ENCODE measurements at regions not wholly inside any gene's neighbourhood (a gene's known extent, or its start where the extent isn't known, plus 50 kb on each side); places are given as distances from the start of the nearest gene placed in this dataset.
"Not testable (repeated sequence)": the region's sequence is repeated elsewhere in the genome, so short reads cannot be mapped to it uniquely, and the experiment has no call there.

DNA sequence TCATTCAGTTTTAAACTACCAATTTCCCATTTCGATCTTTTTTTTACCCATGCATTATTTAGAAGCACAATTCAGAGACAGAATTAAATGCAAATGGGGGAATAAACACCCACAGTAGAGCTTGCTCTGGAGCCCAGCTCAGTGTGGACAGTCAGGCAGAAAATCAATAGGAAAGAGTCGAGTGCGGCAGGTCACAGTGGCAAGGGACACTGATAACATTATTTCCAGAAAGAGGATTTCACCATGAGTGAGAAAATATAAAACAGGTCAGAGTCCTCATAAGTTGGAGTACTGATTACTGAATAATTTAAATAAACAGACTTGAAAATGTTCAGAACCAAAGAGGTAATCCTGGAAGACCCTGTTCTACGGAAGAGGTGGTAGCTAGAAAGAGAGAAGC lies 532.5 kb downstream of the CCSER2 start:
- H3K27me3 ChIP-seq (ENCODE audit: low read depth), result no peaks in the 10 kb centered on the region
- DNase-seq, result no peak
- ATAC-seq, result no peak

DNA sequence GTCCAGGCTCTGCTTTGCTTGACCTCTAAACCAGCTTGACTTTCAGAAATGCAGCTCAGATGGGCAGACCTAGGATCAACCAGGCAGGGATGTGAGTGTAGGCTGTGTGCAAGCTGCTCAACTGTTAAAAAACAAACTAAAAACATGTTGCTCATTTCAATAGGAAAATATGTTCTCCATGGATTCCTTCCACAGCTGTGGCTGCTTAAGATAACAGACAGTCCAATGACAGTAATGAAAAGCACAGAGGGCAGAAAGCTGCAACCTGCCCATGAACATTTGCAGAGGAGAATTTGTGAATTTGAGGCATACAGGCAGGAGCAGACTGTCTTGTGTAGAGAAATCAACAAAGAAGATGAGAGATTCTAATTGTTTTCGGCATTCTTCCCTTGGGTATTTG lies 534.2 kb downstream of the CCSER2 start:
- intact Hi-C loops (cut with DNase I), result no loop called here
- ATAC-seq, result no peak
- Histone ChIP-seq H3K4me3 (no peak overlapping the region), H3K4me1 (no peaks in the 10 kb centered on the region), H3K36me3 (no peaks in the 10 kb centered on the region), H3K27ac (no peak overlapping the region), H3K27me3 (ENCODE audit: low read depth) (no peaks in the 10 kb centered on the region), H3K9me3 (no peaks in the 10 kb centered on the region)
- TF ChIP-seq, protein P1, sequence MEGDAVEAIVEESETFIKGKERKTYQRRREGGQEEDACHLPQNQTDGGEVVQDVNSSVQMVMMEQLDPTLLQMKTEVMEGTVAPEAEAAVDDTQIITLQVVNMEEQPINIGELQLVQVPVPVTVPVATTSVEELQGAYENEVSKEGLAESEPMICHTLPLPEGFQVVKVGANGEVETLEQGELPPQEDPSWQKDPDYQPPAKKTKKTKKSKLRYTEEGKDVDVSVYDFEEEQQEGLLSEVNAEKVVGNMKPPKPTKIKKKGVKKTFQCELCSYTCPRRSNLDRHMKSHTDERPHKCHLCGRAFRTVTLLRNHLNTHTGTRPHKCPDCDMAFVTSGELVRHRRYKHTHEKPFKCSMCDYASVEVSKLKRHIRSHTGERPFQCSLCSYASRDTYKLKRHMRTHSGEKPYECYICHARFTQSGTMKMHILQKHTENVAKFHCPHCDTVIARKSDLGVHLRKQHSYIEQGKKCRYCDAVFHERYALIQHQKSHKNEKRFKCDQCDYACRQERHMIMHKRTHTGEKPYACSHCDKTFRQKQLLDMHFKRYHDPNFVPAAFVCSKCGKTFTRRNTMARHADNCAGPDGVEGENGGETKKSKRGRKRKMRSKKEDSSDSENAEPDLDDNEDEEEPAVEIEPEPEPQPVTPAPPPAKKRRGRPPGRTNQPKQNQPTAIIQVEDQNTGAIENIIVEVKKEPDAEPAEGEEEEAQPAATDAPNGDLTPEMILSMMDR (IDR thresholded peaks at IDR 0.05), result no peak
- no peak for DNase-seq

More for the DNA sequence above, 532.5 kb downstream of the CCSER2 start:
- TF ChIP-seq, protein P1 (IDR thresholded peaks at IDR 0.05), result no peak
- no peaks in the 10 kb centered on the region for H3K9me3 ChIP-seq
- intact Hi-C loops (cut with DNase I), result no loop called here
- H3K27ac ChIP-seq, result no peak overlapping the region
- no peaks in the 10 kb centered on the region for H3K36me3 ChIP-seq
- H3K4me1 ChIP-seq, result no peaks in the 10 kb centered on the region
- H3K4me3 ChIP-seq, result no peak overlapping the region

DNA sequence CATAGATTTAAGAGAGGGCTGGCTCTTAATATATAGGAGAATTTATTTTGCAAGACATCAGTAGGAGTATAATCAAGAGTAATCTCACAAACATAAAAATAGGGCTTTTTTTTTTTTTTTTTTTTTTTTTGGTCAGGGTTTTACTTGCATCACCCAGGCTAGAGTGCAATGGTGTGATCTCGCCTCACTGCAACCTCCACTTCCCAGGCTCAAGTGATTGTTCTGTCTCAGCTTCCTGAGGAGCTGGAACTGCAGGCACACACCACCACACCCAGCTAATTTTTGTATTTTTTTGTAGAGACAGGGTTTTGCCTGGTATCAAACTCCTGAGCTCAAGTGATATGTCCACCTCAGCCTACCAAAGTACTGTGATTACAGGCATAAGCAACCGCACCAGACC lies 535.3 kb downstream of the CCSER2 start:
- Histone ChIP-seq H3K4me1 (no peaks in the 10 kb centered on the region), H3K27me3 (ENCODE audit: low read depth) (no peaks in the 10 kb centered on the region), H3K27ac (no peak overlapping the region), H3K4me3 (no peak overlapping the region), H3K36me3 (no peaks in the 10 kb centered on the region), H3K9me3 (no peaks in the 10 kb centered on the region)
- no peak for ATAC-seq
- DNase-seq, result no peak
- TF ChIP-seq, protein P1 (IDR thresholded peaks at IDR 0.05), result no peak
- intact Hi-C loops (cut with DNase I), result no loop called here

DNA sequence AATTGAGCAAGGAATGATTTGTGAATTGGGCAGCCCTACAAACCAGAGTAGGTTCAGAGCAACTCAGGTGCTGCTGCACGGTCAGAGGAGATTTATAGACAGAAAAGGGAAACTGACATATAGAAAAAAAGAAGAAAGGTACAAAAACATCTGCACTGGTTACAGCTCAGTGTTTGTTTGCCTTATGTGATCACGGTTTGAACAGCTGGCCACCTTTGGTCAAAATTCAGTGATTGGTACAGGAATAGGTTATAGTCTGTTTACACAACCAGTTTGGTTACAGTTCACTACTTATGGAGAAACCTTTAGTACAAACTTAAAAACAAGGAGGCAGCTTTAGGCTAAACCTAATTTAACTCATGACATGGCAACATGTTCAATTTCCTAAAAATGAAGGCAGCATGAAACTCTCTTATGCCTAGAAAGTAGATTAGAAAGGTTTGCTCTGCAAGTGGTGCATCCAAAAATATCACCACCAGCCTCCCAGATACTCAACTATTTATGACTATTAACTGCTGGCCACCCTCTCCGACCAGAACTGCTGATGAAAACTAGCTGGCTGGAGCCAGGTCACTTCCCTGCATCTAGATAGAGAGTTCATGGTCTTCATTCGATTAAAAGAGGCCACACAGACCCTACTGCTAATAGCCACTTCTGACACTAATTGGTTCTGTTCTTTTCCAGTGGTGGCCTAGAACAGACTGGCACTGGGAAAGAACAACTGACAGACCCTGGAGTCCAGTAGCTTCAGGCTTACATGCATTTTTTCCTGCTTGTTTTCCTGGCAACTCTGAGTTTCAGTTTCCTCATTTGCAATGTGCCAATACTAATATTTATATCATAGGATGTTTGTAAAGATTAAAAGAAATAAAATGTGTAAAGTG lies 548.0 kb downstream of the CCSER2 start:
- Histone ChIP-seq H3K27ac (no peak overlapping the region), H3K4me3 (no peak overlapping the region), H3K4me1 (no peaks in the 10 kb centered on the region), H3K9me3 (no peaks in the 10 kb centered on the region), H3K36me3 (no peaks in the 10 kb centered on the region), H3K27me3 (ENCODE audit: low read depth) (no peaks in the 10 kb centered on the region)
- intact Hi-C loops (cut with DNase I), result no loop called here
- no peak for DNase-seq
- TF ChIP-seq, protein P1 (IDR thresholded peaks at IDR 0.05), result no peak
- ATAC-seq, result no peak

DNA sequence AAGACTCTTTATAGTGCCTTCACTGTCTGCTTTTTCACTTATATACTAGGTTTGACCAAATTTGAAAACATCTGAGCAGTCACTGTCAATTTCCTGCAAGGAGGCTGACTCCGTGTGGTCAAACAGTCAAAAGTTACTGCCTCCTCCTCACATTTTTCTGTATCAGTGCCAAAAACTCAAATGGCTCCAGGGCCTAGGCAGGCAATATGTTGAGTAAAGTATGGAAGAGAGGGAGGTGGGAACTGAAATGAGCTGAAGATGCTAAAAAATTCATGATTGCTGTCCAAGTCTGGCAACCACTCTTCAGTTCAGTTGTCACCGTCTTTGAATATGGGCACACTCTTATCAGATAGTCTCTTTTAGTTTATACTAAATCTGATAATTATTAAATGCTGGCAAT lies 551.6 kb downstream of the CCSER2 start:
- DNase-seq (no peak), ATAC-seq (no peak)
- TF ChIP-seq, protein P1 (IDR thresholded peaks at IDR 0.05), result no peak
- Histone ChIP-seq H3K36me3 (no peaks in the 10 kb centered on the region), H3K4me3 (no peak overlapping the region), H3K27ac (no peak overlapping the region), H3K4me1 (no peaks in the 10 kb centered on the region), H3K9me3 (no peaks in the 10 kb centered on the region), H3K27me3 (ENCODE audit: low read depth) (no peaks in the 10 kb centered on the region)
- intact Hi-C loops (cut with DNase I), result no loop called here

DNA sequence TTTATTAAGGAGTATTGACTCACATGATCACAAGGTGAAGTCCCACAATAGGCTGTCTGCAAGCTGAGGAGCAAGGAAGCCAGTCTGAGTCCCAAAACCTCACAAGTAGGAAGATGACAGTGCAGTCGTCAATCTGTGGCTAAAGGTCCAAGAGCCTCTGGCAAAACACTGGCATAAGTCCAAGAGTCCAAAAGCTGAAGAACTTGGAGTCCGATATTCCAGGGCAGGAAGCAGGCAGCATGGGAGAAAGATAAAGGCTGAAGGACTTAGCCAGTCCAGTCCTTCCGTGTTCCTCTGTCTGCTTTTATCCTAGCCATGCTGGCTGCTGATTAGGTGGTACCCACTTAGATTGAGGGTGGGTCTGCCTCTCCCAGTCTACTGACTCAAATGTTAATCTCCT lies 553.3 kb downstream of the CCSER2 start:
- H3K27ac ChIP-seq; H3K27me3 ChIP-seq (ENCODE audit: low read depth); intact Hi-C loops (cut with DNase I); H3K9me3 ChIP-seq; H3K4me1 ChIP-seq; DNase-seq; H3K4me3 ChIP-seq; ATAC-seq; H3K36me3 ChIP-seq: not testable (repeated sequence)

Measured in lower lobe of right lung (tissue), 2 donors.